ENCODE measurements at regions not wholly inside any gene's neighbourhood (a gene's known extent, or its start where the extent isn't known, plus 50 kb on each side); places are given as distances from the start of the nearest gene placed in this dataset.

DNA sequence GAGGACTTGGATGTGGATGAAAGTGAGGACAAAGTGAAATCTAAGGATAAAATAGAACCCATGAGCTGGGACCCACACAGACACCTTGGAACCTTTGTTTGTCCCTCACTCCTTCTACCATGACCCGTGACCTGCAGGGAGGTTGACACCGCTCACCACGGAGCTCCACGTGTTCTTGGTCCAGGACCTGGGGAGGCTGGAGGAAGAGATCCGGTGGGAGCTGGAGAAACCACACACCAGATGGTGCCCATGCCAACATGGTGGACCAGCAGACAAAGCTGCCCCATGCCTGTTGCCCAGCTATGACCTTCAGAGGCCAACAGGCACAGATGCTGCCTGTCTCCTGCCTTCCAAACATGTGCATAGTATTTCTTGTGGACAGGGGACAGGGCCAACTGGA is 721.9 kb downstream of the PTPRU start:
- Histone ChIP-seq H3K36me3 (replicated peaks) (no peaks in the 10 kb centered on the region), H3K27ac (no peak overlapping the region), H3K27me3 (replicated peaks) (no peaks in the 10 kb centered on the region), H3K4me3 (ENCODE audit: low read depth, low read length) (no peak overlapping the region)
- in situ Hi-C loops (cut with HindIII; ENCODE audit: low pct_ligation_motif_present, low sequenced_read_pairs): no loop called here
- no peak for DNase-seq
- TF ChIP-seq, protein P1, sequence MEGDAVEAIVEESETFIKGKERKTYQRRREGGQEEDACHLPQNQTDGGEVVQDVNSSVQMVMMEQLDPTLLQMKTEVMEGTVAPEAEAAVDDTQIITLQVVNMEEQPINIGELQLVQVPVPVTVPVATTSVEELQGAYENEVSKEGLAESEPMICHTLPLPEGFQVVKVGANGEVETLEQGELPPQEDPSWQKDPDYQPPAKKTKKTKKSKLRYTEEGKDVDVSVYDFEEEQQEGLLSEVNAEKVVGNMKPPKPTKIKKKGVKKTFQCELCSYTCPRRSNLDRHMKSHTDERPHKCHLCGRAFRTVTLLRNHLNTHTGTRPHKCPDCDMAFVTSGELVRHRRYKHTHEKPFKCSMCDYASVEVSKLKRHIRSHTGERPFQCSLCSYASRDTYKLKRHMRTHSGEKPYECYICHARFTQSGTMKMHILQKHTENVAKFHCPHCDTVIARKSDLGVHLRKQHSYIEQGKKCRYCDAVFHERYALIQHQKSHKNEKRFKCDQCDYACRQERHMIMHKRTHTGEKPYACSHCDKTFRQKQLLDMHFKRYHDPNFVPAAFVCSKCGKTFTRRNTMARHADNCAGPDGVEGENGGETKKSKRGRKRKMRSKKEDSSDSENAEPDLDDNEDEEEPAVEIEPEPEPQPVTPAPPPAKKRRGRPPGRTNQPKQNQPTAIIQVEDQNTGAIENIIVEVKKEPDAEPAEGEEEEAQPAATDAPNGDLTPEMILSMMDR (IDR thresholded peaks at IDR 0.05; ENCODE audit: low read depth, low read length, missing control alignments): no peak

DNA sequence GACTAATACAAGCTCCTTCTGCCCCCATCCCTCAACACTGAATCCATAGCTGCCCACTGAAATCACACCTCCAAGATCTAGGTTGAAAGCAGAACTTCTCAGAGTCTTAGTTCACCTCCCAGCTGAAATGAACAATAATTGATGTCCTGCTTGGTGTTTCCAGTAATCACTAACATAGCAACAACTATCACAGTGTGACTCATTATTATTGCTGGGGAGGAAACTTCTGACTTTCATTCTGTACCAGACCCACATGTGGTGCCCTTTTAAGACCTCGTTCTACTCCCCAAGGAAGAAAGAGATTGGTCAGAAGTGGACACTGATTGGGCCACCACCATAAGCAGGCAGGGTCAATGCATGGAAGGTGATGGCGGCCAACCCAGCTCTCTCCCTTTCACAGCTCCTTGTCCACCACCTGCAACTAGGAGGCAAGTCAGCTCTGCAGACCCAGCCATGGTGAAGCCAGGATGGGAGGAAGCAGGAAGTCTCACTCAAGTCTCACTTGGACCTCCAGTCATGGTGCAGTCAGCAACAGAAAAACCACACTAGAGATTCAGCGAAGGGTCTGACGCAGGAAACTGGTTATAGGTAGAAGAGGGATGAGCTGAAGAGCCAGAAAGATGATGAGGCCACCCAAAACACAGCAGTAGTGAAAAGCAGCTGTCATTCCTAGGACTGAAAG is 720.2 kb downstream of the PTPRU start:
- Histone ChIP-seq H3K27ac (no peak overlapping the region), H3K27me3 (replicated peaks) (no peaks in the 10 kb centered on the region), H3K36me3 (replicated peaks) (no peaks in the 10 kb centered on the region), H3K4me3 (ENCODE audit: low read depth, low read length) (no peak overlapping the region)
- in situ Hi-C loops (cut with HindIII; ENCODE audit: low pct_ligation_motif_present, low sequenced_read_pairs): no loop called here
- TF ChIP-seq, protein P1 (IDR thresholded peaks at IDR 0.05; ENCODE audit: low read depth, low read length, missing control alignments): no peak
- DNase-seq: no peak

DNA sequence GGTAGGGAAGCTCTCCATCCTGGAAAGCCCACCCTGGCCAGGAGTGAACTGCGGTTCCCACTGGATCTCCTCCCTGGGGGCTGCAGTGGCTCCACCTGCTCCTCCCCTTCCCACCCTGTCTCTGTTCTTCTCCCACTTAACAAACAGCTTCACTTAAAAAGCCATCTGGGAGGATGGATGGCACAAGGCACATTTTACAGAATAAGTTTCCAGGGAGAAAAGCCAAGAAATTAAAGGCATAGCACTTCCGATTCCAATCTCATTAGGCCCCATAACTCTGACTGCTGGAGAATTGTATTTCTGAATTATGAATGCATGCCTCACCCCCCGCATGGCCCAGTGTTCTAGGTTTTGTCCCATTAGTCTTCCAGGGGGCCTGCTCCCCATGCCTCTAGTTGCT is 718.3 kb downstream of the PTPRU start:
- no peaks in the 10 kb centered on the region for H3K27me3 ChIP-seq (replicated peaks)
- H3K4me3 ChIP-seq (ENCODE audit: low read depth, low read length): no peak overlapping the region
- TF ChIP-seq, protein P1 (IDR thresholded peaks at IDR 0.05; ENCODE audit: low read depth, low read length, missing control alignments): no peak
- no peak for DNase-seq
- in situ Hi-C loops (cut with HindIII; ENCODE audit: low pct_ligation_motif_present, low sequenced_read_pairs): no loop called here
- no peaks in the 10 kb centered on the region for H3K36me3 ChIP-seq (replicated peaks)
- no peak overlapping the region for H3K27ac ChIP-seq

DNA sequence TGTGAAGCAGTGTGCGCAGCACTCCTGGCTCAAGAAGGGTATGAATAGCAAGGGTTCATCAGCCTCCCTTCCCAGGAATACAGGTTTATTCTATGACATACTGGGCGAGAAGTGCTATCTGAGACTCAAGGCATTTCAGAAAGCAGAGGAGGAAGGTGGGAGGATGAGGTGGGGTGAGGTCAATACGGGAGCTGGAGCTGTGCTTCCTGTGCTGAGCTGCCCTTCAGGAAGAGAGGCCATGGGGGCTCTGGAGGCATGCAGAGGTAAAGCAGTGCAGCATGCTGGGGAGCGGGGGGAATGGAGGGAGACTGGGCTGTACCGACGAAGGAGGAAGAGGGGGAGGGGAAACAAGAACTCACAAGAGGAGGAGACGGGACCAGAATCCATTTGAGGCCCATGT is 717.6 kb downstream of the PTPRU start:
- in situ Hi-C loops (cut with HindIII; ENCODE audit: low pct_ligation_motif_present, low sequenced_read_pairs): no loop called here
- Histone ChIP-seq H3K27me3 (replicated peaks) (no peaks in the 10 kb centered on the region), H3K27ac (no peak overlapping the region), H3K4me3 (ENCODE audit: low read depth, low read length) (no peak overlapping the region), H3K36me3 (replicated peaks) (no peaks in the 10 kb centered on the region)
- DNase-seq: no peak
- TF ChIP-seq, protein P1 (IDR thresholded peaks at IDR 0.05; ENCODE audit: low read depth, low read length, missing control alignments): no peak

DNA sequence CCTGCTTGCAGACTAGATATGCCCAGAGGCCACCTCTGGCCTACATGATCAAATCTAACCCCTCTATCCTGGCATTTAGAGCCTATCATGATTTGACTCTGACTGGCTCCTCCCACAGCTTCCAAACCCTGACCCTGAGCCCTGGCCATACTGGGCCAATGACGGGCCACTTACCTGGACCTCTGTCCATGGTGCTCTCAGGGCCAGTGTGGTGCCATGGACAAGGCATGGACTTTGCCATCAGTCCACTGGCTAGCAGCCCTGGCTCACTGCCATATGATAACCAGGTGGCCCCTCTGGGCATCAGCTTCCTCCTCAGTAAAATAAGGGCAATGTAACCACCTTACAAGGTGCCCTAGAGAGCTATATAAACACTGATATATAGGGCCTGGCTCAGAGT is 713.4 kb downstream of the PTPRU start:
- TF ChIP-seq, protein P1 (IDR thresholded peaks at IDR 0.05; ENCODE audit: low read depth, low read length, missing control alignments): no peak
- in situ Hi-C loops (cut with HindIII; ENCODE audit: low pct_ligation_motif_present, low sequenced_read_pairs): no loop called here
- Histone ChIP-seq H3K4me3 (ENCODE audit: low read depth, low read length) (no peak overlapping the region), H3K36me3 (replicated peaks) (no peaks in the 10 kb centered on the region), H3K27me3 (replicated peaks) (no peaks in the 10 kb centered on the region), H3K27ac (no peak overlapping the region)
- DNase-seq: no peak

DNA sequence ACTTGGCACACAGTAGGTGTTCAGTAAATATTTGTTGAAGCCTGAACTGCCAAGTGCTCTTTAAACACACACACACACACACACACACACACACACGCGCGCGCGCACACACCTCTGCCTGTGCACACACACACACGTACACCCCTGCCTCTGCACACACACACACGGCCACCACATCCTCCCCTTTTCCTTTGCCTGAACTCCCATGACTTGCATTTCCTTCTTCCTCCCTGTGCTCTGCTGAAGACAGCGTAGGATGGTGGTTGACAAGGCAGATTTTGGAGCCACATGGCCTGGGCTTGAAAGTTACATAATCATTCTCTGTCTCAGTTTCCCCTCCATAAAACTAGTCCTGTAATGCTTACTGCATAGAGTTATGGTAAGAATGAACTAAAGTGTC is 712.3 kb downstream of the PTPRU start:
- TF ChIP-seq, protein P1 (IDR thresholded peaks at IDR 0.05; ENCODE audit: low read depth, low read length, missing control alignments): no peak
- Histone ChIP-seq H3K36me3 (replicated peaks) (no peaks in the 10 kb centered on the region), H3K27me3 (replicated peaks) (no peaks in the 10 kb centered on the region), H3K4me3 (ENCODE audit: low read depth, low read length) (no peak overlapping the region), H3K27ac (no peak overlapping the region)
- no peak for DNase-seq
- in situ Hi-C loops (cut with HindIII; ENCODE audit: low pct_ligation_motif_present, low sequenced_read_pairs): no loop called here
